HG03196 (cell line): ENCODE measurements at regions not wholly inside any gene's neighbourhood (a gene's known extent, or its start where the extent isn't known, plus 50 kb on each side); places are given as distances from the start of the nearest gene placed in this dataset.
"Not testable (repeated sequence)": the region's sequence is repeated elsewhere in the genome, so short reads cannot be mapped to it uniquely, and the experiment has no call there.

ENCODE experiments used
- ATAC-seq: cut with Tn5 transposase; IDR thresholded peaks from one replicate; pipeline ENCODE4 v1.9.1; 2021; ENCODE audit not compliant: unreplicated experiment

DNA sequence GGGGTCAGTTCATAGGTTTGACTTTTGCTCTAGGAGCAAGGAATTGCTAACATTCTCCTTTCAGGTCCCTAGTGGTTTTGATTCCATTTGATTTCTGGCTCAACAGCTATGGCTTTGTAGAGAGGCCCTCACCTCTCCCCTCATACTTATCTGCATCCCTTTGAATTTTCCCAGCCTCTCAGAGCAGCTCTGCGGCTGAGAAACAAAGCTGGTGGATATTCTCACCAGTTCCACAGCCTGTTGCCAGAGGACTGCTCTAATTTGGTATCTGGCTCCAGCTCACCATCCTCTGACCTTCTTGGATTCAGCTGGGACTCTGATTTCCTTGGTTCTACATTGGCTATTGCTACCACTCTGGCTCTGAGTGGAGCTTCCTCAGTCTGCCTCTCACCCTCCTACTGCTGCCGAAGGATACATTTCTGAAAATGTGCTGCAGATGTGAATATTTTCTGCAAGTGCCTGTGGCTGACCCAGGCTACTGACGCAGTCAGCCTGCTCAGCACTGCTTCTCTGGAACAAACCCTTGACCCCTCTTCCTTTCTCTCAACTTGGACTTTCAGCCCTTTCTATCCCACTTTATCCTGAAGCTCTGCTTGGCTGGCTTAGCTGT, 110.9 kb upstream of the ENPEP start:
- ATAC-seq, result no peak

DNA sequence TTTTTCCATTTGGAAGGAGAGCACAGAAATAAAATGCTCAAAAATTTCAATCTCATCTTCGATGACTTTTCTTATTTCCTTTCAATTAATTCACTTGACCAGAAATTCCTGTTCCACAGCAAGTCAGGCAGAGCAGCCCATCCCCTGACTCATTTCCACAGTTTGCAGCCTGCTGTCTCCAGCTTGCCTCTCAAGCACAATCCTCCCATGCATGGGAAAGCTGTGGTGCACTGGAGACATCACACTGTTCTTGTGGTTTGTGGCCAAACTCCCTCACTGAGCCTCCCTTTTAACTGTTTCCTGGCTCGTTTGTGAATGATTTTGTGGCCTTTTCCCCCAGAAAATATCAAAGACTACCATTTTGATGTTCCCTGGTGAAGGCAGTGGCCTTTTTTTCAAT, 114.0 kb upstream of the ENPEP start:
- no peak for ATAC-seq

DNA sequence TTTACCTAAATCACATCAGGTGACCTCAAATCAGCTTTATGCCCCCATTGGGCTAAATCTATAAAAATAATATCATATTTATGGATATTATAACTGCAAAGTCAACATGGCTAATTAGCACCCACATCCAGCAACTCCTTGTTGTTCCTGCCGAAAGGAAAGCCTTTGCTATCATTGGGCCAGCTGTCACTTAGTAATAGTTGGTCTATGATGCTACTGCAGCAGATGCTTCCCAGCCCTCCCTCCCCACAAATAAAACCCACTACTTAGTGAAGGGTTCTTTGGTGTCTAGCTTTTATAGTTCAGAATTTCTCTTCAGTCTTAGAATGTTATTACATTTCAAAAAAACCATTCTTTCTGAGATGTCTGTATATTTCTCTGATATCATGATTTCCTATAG, 116.9 kb upstream of the ENPEP start:
- no peak for ATAC-seq

DNA sequence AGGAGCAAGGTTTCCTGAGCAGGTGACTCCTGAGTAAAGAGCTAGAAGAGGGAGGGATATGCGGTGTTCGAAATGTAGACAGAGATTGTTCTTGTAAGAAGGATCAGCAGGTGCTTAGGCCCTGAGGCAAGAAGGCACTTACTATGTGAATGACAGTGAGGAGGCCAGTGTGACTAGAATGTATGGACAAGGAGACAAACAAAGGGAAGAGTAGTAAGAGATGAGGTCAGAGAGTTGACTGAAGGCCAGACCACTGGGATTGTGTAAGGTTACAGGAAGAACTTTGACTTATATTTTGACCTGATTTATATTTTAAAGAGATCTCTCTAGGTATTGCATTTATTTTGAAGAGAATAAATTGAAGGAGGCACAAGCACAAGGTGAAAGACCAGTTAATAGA, 118.4 kb upstream of the ENPEP start:
- ATAC-seq, result no peak

DNA sequence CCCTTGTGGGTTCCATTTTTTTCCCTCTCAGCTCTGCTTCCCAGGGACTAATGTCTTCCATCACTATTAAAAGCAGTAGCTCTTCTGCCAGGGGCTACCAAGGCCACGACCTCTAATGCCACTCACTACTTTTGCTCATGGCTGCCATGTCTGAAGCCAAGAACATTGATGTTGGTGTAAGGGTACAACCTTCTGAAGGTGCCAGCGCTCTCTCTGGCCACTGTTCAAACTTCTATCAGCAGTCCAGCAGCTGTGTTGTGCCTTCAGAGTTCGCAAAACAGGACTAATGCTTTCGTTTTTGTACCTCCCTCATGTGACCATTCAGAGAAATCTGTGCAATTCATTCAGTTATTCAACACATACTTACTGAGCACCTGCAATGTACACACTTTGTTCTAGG, 121.5 kb upstream of the ENPEP start:
- no peak for ATAC-seq

DNA sequence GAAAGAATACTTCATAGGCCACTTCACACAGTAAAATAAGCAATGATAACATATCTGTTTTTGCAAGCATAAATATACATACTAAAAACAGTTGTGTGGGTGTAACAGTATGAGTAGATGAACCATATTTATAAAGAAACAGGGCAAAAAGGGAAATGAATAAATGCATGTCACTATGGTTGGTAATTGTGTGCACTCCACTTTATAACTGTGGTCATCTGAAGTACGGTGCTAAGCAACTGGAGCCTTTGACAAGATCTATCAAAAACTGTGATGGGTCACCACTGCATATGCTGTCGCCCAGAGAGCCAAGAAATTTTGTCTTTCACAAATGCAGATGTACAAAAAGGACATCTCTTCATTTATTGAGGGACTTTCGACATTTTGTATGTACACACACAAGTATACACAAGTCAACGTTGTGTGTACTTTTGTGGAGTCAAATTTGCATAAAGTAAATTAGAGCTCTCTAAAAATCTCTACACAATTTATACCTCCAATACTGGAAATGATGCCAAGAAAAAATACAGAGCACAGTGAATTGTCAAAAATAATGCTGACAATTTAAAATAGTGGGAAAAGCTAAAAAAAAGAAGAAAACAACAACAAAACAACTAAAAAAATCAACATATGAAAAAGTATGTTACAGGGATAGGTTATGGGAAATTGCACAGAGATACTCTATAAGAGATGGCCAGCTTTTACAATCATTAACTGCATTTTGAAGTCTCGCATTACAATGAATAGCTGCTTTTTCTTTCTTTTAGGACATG, 123.1 kb upstream of the ENPEP start:
- ATAC-seq, result no peak

DNA sequence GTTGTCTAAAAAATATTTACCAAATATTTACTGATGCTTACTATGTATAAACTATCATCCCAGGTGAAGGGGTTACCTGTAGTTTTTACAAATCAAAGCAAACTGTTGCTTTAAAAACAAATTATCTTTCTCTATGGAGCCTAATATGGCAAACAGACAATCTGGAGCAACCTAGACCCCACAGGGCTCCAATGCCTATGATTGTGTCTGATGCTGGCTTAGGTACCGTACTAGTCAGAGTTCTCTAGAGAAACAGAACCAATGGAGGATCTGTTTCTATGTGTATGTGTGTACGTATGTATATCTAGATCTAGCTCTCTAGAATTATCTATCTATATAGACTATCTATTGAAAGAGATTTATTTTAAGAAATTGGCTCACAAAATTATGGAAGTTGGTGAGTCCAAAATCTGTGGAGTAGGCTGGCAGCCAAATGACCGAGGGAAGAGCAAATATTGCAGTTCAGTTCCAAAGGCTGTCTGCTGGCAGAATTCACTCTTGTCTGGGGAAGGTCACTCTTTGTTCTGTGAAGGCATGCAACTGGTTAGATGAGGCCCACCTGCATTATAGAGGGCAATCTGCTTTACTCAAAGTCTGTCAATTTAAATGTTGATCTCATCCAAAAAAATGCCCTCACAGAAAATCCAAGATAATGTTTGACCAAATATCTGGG, 127.1 kb upstream of the ENPEP start:
- no peak for ATAC-seq

DNA sequence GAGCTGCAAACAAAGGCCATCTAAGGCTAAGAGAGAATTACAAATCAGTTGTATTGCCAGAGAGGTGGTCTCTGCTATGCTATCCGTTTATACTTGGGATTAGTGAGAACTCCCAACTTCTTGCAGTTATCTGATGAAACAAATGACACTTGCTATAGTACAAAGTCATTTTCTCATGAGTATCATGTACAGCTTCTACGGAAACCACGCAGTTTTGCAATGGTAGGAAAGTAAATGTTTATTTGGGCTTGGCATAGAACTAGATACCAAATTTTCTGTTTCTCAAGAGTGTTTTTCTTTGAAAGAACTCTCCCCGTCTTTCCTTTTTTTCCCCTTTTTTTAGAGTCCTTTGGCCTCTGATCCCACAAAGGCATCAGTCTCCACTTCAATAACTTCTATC, 128.2 kb upstream of the ENPEP start:
- ATAC-seq, result no peak

DNA sequence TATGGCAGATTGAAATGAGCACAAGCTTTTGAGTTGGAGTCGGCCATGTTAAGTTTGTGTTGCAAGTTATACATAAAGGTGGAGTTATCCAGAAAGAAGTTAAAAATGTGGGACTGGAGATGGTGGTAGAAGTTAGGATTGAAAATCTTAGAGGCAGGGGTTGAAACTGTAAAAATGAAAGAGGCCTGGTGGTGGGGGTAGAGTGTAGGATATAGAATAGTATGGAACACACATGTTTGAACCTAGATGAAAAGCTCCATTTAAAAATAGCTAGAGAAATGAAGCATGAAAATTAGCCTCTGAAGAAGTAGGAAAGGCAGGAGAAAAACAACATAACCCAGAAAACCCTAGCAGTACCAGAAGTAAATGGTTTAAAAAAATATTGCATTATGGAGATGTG, 131.8 kb upstream of the ENPEP start:
- ATAC-seq, result no peak

DNA sequence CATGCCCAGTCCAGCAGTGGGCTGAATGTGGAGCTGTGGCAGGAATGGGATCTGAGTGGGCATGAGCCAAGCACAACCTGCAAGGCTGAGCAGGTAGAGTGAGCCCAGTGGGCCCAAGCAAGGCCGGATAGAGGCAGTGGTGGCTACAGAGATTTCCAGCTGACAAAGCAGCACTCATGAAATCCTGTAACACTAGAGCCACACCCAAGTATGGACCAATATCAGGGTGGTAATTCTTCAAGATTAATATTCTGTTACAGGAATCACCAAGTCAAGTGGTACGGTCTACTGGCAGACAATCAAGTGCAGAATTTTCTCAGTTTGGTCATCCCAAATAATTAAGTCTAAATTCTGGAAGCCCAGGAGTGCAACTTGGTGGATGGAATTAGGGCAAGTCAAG, 132.4 kb upstream of the ENPEP start:
- no peak for ATAC-seq

DNA sequence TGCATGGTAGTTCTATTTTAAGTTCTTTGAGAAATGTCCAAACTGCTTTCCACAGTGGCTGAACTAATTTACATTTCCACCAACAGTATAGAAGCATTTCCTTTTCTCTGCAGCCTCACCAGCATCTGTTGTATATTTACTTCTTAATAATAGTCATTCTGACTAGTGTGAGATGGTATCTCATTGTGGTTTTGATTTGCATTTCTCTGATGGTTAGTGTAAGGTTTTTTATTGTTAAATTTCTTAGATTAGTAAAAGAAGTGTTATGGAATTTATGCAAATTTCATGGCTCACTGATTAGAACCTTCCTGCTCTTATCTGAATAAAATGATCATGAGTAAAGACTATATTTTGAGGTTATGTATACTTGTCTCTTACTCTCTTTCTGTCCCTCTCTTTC, 134.8 kb upstream of the ENPEP start:
- not testable (repeated sequence) for ATAC-seq

DNA sequence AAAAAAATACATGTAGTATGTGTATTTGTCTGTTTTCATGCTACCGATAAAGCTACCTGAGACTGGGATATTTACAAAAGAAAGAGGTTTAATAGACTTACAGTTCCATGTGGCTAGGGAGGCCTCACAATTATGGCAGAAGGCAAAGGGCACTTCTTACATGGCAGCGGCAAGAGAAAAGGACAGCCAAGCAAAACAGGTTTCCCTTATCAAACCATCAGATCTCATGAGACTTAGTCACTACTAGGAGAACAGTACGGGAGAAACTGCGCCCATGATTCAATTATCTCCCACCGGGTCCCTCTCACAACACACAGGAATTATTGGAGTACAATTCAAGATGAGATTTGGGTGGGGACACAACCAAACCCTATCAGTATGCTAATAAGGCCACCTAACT, 137.0 kb upstream of the ELOVL6 start:
- ATAC-seq, result no peak

DNA sequence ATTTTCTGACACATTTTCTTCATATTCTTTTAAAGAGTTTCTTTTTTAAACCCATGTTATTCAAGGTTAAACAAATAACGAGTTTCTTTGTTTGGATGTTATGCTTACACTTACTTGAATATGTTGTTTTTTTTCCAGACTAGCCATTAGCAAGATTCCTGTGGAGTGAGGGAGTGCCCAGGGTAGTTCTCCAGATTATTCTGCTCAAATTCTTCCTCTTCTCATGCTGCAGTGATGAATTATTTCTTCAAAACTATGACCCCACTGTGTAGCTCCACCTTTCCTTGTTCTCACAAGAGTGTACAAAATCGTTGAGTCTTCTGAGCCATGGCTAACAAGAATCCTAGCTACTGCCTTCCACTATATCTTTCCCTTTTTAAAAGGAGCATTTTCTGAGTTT, 134.1 kb upstream of the ELOVL6 start:
- ATAC-seq, result no peak

DNA sequence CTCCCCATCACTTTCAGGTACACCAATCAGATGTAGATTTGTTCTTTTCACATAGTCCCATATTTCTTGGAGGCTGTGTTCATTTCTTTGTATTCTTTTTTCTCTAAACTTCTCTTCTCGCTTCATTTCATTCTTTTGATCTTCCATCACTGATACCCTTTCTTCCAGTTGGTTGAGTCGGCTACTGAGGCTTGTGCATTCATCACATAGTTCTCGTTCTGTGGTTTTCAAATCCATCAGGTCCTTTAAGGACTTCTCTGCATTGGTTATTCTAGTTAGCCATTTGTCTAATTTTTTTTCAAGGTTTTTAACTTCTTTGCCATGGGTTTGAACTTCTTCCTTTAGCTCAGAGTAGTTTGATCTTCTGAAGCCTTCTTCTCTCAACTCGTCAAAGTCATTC, 128.0 kb upstream of the ELOVL6 start:
- not testable (repeated sequence) for ATAC-seq

DNA sequence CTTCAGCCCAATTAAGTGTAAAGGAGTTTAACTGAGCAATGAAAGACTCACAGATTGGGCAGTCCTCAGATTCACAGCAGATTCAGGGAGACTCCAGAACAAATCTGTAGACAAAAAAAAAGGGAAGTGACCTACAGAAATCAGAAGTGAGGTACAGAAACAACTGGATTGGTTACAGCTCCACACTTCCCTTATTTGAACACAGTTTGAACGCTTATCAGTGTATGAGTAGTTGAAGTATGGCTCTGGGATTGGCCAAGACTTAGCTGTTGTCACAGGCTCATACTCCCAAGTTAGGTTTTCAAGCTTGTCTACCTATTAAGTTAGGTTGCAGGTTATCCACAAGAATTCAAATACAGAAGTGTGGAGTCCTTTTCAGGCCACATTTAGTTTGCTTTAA, 112.4 kb upstream of the ELOVL6 start:
- no peak for ATAC-seq

DNA sequence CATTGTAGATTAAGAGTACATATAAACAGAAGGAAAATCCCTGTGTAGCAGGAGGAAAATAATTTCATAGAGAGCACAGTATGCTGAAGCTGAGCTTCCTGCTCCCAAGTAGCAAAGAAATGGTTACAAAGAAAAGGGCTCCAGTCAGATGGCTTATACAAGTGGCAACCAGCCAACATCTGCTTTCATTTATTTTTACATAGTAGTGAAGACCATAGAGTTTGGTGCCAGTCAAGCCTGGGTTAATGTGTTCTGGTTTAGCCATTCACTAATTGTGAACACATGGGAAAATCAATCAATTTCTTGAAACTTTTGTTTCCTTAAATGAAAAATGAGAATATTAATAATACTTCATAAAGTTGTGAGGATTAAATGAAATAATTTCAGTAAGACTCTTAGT, 111.3 kb upstream of the ELOVL6 start:
- no peak for ATAC-seq

DNA sequence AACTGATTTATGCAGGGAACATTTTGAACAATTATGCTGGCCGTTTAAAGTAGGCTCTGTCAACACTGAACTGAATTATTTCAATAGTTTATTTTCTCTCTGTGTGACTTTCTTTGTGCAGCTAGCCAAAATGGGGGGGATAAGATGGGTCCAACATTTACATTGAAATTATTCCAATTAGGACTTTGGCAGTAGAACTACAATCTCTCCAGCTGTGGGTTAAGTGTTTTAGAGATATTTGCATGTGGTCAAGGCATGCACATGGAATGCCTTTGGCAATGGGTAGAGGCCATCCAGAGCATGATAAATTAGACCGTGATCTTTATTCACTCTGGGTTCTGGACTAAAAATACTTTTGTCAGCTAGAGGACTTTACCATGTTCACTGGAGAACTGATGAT, 107.9 kb upstream of the ELOVL6 start:
- ATAC-seq, result no peak

DNA sequence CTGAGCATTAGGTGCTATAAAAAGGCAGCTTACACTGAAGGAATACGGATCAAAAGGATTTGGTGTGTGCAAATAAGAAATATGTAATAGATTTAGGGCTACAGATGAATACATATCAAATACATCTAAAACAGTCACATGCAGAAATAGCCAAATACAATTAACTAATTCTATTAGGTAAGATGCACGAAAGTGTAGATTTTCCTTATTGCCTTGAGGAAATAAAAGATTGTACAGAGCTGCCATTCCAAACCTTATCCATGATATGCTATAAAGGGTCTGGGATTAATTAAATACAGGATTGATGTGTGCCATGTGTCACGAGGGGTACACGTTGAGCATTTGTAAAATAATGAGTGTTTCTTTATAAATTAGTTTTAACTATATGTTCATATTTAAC, 107.0 kb upstream of the ELOVL6 start:
- ATAC-seq, result no peak

DNA sequence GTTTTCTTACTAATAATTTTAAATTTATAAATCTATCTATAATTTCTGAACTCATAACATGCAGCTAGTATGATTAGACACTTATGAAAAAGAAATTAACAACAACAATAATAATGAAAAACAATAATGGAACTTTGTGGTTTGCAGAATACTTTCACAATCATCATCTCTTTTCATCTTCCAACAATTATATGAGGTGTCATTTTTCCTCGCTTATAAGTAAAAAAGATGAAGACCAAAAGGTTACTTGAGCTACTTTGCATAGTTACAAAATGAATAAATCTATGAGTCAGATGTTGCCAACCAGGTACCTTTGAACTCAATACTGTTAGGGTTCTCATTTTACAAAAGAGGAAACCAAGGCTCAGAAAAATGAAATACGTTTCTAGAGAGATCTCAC, 98.5 kb upstream of the ELOVL6 start:
- peak; percentile 70 for ATAC-seq

DNA sequence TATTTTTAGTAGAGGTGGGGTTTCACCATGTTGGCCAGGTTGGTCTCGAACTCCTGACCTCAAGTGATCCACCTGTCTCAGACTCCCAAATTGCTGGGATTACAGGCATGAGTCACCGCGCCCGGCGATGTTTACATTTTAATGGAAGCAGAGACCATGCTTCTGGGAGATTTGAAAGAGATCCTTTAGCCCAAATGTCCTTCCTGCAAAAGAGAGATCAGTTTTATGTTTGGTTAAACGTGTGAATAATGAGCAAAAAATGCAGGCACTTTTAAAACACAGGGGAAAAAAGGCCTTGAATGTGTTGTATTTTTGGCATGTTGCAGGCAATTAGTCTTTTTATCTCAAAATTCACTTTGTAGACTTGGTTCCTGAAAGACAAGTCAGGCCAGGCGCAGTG, 95.8 kb upstream of the ELOVL6 start:
- ATAC-seq, result no peak

DNA sequence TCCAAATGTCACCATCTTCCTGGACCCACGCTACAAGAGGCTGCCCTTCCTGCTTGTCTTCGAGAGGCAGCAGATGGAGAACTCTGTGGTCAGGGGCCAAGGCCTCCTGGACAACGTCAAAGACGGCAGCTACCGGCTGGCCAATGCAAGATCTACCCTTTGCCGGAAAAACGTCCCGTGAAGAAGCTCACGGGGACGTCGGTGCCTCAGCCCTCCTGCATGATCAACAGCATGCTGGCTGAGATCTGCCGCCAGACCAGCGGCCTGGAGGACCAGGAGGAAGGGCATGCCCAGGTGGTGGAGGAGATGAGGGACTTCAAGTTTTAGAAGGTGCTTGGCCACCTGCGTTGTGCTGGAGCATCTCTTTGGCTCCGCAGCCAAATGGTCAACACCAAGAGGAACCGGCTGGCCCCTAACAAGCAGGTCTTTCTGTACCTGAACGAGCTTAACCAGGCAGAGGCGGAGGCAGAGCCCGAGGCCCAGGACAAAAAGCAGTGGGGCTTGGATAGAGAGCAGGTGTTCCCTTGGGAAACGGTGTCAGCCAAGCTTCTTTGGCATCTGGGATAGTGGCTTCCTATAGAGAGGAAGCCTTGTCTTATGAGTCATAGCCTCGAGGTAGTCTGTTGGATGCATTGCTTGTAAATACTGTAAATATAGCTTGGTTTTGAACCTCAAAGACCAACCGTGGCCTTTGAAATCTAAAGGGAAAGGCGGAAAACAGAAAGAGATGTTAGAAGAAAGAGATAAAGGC, 94.8 kb upstream of the ELOVL6 start:
- no peak for ATAC-seq

DNA sequence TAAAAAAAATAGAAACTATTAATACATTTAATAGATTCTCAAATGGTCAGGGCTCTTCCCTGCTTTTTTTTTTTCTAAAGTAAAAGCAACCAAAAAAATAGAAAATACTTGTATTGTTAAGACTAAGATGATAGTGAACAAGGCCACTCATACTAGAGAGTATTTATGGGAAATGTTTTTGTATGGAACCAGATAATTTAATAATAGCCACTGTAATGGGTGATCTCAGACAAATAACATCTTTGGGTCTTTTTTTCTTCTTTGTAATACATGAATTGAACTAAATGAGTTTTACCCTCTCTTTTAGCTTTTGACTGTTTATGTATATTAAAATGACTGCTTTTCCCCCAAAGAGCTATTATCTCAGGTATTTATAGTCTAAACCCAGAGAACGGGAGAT, 92.1 kb upstream of the ELOVL6 start:
- no peak for ATAC-seq
